GM21576 (cell line): ENCODE measurements at regions not wholly inside any gene's neighbourhood (a gene's known extent, or its start where the extent isn't known, plus 50 kb on each side); places are given as distances from the start of the nearest gene placed in this dataset.

Source experiments
- ATAC-seq: cut with Tn5 transposase; IDR thresholded peaks from one replicate; pipeline ENCODE4 v1.9.1; 2021; ENCODE audit warnings: mild to moderate bottlenecking, moderate library complexity; ENCODE audit not compliant: unreplicated experiment

DNA sequence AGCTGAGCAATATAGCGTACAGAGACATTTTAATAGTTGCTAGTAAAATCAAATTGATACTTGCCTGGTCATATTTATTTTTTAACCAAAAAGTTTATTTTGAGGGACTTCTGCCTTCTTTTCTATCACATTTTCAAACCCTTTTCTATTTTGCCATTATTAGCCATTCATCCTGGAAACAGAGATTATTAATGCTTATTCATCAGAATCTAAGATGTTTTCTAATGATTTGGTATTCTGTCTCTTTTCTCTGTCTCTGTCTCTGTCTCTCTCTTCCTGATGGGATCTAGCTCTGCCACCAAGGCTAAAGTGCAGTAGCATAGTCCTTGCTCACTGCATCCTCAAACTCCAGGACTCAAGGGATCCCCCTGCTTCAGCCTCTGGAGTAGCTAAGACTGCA, 871.3 kb upstream of the CDH8 start:
- ATAC-seq: no peak

DNA sequence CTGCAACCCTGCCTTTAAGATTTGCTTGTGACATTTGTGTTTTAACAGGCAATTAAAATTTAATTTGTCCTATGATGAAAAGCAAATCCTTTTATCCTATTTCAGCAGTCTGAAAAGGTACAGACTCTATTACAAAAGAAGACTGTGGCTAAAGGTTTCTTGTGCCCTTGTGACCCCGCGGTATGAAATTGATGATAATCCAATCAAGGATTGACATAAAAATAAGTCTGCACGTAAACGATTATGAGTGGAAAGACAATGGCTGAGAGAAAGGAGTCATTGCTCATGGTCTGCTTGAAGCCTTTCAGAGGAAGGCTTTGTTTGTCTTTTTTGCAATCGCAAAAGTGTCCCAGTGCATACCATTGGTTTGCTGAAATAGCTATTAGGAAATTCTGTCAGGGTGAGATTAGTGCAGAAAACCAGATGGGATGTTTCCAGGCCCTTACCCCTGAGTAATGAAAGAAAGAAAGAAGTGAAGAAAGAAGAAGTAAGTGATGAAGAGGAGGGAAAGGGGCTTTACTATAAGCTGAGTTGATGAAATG, 867.8 kb upstream of the CDH8 start:
- no peak for ATAC-seq

DNA sequence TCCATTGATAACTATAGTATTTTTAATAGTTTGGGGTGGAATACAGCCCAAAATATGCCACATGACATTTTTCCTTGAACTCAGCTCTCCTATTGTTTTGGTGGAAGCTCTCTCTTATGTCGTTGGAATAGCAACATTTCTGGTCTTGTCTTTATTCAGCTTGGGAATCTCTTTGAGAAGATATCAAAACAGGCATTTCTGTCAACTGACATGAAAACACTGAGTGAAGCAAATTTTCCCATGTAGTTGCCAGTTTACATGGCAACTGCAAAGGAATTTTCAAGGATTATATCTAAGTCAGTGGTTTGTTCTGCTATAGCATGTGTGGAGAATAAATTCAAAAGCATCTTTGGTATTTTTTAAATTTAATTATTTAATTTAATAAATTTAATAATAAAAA, 863.5 kb upstream of the CDH8 start:
- no peak for ATAC-seq

DNA sequence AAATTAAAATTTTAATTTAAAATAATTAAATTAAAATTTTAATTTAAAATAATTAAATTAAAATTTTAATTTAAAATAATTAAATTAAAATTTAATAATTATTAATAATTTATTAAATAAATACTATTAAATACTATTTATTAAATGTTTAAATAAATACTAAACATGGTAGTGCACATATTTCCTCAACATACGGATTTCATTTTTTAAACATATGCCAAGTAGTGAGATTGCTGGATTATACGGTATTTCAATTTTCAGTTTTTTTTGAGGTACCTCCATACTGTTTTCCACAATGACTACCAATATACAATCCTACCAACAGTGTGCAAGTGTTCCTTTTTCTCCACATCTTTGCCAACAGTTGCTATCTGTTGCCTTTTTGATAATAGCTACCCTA, 852.9 kb upstream of the CDH8 start:
- ATAC-seq: no peak

DNA sequence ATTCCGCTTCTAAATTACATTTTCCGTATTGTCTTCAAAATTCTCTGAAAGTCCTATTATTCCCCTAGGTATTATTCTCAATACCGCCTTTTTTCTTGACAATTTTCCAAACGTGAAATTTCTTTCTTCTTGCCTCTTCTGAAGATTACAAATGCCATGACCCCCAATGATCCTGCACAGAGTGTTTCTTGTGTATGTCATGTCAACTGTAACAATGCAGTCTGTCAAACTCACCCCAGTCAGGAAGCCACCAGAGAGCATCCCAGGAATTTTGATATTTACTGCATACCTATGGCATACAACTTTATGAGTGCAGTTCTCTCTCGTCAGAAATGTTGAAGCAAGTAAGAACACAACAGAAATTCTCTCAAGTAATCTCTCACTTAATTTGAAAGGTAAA, 847.3 kb upstream of the CDH8 start:
- ATAC-seq: no peak

DNA sequence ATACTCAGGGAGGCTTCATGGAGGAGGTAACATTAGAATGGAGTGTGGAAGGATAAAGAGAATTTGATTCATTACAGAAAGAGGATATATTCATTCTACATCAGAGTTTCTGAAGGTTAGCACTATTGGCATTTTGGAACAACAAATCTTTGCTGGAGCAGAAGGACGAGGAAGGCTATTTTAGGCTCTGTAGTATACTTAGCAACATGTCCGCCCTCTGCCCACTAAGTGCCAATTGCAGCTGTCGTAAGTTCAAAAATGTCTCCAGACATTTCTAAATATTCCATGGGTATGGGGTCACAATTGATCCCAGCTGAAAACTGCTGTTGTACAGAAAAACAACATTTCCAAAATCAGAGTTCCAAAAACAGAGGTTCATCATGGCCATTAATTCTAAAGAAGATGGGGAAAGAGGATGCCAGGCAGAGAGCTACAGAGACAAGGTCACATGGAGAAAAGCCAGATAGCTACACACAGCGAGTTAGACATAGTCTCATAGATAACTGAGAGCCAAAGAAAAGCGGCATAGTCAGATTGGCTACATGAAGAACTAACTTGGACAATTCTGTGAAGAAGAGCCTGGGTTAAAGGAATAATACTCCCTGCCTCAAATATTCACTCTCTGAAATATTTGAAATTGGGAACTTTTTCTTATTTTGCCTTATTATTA, 846.4 kb upstream of the CDH8 start:
- ATAC-seq: no peak

DNA sequence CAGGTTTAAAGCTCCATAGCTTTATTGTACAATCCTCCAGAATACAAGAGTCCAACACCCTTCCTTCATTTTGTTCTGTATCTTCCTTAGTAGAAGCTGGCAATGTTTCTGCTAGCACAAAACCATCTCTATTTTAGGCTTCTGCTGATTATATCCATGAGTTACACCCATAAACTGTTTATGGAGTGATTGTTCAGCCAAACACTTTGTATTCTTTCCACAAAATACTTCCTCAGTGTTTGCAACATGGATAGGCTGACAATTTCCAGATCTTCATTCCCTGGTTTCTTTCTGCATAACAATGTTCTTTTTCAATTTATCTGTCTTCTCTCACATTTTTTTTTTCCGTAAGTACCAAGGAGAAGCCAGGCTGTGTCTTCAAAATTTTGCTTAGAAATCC, 839.9 kb upstream of the CDH8 start:
- no peak for ATAC-seq

DNA sequence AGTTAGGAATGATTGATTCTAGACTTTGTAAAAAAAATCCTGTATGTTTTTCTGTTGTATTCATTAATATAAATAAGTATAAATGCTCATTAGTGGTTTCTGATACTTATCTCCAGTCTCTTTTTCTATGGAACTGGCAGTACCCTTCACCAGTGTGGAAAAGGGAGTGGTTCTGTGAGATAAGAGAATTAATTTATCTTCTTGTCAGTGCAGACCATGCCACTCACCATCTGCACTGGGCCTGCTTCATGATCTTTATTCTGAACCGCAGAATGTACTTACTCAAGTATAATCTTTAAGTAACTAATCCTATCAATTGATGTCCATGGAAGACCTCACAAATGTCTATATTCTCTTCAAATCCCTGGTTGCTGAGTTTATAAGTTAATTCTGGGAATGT, 836.1 kb upstream of the CDH8 start:
- no peak for ATAC-seq

DNA sequence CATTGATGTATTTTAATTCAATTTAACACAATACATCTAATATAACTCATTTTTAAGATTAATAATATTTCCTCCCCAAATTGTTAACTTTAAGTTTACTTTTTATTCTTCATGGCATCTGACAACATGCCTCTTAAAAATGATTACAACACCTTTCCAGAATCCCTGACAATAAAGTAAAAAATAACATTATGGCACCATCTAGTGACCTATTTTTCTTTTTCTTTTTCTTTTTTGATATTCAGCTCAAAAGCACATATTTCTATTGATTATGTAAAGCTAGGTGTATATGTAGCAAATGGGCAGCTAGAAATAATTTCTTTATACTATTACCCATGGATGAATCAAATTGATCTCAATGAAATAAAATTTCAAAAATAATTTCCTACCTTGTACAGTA, 834.3 kb upstream of the CDH8 start:
- no peak for ATAC-seq

DNA sequence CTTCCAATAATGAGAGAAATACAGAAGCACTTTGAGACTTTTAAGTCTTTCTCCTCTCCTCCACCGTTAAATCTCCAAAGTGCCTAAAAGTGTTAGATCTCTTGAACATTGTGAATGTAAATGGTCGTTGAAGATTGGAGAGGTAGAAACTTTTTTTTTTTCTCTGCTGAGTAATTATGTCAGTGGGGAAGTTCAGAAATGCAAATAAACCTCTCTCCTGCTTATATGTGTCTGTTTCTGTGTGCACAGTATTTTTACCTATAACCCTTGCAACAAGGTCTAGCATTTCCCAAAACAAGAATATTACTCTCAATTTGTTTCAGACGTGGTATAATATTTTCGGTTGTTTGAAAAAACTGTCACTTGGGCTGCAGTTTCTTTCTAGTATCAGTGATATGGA, 833.6 kb upstream of the CDH8 start:
- no peak for ATAC-seq

DNA sequence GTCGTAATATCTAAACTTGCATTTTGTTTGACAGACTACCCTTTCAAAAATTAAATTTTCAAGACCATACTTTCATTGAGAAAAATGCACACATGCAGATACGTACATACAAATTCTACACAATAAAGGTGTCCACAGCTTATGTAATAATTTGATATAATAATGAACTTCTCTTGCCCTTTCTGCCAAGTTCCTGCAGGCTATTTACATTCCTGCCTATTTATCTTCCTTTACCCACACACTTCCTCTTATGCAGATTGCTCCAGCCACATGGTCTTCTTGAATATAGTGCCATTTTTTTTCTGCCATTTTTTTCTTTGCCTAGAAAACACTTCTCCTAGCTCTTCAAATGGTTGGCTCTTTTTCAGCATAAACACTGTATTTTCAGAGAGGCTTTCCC, 826.9 kb upstream of the CDH8 start:
- no peak for ATAC-seq

DNA sequence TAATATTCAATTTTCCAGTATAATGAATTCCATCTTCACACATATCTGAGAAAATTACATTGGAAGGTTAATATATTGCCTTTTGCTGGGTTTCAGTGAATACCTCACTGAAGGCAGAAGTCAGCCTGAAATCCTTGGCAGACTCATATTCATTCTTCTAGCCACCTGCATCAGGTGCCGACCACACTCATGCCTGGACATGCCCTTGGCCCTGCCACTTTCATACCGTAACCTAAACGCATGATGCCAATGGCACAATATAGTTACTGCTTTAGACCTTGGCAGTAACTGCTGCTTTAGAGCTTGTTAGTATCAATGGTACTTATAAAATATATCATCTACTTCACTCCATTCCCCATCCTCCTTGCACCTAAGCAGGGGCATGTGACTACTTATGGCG, 817.6 kb upstream of the CDH8 start:
- ATAC-seq: no peak

DNA sequence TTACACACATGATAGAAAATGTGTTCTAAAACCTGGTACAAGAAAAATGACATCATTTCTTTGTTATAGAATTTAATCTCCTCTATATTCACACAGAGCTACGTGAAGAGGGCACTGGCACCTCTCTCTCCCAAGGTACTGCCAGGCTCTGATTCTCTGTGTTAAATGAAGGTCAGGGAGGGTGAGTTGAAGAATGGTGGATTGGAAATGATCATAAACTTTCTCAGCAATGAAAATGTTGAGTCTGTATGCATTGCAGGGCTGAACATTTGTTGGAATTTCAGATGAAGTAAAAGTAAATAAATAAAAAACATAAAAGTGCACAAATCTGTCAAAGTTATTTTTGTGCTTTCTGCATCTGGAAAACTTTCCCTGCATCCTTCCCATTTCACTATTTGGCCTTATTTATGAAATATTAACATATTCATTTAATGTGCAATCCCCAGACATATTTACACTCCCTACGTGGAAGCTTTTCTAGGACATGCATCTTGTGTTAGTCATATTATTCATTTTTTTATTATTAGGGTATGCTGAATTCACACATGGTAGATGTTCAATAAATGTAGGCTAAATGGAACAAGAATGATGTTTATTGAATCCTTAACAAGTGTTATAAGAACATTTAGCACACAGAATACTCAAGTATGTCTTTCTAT, 810.3 kb upstream of the CDH8 start:
- ATAC-seq: no peak

DNA sequence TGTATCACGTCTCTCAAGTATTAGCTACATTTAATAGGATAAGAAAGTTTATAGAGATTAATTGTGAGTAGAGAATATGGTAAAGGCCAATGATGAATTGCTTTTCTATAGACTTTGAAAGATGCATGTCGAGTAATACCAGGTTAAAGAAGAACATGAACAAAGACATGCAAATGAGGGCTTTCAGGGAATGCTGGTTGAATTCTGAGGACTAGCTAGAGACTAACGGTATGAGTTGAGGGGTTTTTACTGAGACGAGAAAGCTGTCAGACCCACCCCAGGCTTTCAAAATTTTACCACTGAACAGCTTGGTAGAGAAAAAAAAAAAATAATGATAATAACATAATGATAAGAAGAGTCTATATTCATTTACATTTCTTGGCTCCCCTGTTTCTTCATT, 796.0 kb upstream of the CDH8 start:
- no peak for ATAC-seq

DNA sequence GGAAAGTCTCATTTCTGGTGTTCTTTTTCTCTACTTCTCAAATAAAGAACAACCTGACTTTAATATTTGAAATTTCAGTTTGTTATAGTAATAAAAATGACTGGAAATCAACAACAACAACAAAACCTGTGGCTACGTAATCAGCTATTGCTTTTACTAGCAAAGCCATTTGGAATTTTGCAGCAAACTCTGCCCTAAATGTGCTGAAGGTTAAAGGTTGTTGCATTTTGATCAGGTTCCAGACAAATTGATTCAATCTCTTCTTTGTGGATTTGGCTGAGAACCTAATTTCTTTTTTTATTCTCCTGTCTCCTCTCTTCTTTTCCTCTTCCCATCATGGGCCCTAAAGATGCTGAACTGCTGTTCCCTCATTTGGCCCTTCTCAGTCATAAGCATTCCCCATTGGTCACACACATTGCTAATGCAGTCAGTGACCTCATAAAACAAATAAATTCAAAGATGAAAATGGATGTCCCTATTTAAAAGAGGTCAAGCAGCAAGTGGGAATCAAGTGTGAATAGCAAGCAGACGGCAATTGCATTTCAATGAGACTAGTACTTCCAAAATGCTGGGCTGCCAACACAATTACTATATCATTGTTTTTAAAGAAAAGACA, 795.1 kb upstream of the CDH8 start:
- no peak for ATAC-seq

DNA sequence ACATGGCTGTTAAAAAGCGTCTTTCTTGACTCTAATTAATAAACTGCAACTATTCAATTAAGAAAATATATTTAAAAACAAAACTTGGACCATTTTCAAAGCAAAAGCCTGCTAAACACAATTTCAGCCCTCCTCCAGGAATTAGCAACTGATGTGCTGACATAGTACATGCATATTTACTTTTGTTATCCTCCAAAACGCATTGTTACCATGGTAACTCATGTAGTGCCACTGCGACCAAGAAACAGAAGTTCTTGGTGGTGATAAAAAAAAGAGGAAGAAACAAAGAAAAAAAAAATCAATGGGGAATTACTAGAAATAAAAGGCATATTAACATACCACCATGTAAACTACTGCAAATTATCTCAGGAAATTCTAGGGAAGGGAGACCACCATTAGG, 793.4 kb upstream of the CDH8 start:
- no peak for ATAC-seq

DNA sequence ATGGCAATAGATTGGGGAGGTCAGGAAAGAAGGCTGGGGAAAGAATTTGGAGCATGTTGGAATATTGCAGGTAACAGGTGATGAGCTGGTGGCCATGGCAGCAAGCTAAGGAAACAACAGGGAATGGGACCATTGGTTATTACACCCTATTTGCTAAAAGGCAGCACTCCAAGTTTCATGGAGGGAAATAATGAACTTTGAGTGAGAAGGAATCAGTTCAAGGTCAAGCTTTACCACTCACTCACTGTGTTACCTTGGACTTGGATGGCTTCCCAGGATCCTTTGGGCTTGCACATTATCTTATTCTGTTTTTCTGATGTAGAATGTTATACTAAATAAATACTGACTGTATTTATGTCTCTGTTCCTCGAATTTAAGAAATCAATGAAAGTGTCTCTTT, 792.8 kb upstream of the CDH8 start:
- no peak for ATAC-seq

DNA sequence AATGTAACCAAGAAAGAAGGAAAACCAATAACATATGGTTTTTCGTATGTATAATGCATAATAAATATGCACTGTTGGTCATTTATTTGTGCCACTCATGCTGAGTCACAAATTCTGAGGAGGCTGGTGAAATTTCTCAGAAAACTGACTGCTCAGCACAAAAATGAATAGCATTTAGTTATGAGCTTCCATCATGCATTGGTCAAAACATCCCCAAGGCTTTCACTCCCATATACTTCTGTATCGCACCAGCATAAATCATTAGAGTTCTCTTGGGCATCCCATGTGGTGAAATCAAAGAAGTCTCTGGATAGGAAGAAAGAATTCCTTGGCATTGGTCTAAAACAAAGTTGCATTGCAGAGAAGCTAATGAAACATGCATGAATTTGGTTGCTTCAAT, 785.6 kb upstream of the CDH8 start:
- ATAC-seq: no peak

DNA sequence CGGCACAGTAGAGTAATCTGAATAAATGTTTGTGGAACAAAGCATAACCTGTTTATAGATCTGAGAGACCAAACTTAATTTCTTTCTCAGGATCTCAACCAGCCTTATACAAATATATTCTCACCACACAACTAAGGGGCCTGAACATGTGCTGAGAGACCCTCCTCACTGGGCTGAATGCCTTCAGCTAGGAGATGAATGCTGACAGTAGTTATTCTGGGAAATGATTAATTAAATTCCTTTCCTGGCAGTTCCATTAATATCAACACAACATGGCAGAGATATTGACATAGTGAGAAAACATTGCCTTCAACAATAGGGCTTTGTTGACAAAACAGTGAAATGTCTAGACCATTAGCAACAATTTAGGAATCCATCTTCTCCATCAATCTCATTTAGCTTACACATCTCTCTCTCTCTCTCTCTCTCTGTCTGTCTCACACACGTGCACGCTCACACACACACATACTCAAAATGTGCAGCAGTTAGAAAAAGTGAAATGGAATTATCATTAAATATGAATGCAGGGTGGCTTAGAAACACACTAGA, 780.8 kb upstream of the CDH8 start:
- ATAC-seq: no peak

DNA sequence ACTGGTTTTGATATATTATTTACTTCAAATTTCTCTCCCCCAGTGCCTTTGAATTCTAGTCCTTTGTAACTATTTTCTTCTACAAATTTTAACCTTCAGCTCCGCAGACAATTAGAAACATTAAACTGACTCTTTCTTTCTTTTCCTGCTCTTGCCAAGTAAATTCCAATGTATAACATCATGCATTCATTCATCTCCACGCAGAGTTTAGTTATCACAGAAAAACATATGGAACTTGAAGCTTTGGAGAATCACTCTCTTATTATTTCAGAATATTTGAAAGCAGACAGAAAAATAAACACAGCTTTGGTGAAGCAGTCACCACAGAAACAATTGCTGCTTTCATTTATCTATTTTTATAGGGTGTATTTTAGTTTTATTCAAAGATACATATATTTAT, 778.7 kb upstream of the CDH8 start:
- no peak for ATAC-seq

DNA sequence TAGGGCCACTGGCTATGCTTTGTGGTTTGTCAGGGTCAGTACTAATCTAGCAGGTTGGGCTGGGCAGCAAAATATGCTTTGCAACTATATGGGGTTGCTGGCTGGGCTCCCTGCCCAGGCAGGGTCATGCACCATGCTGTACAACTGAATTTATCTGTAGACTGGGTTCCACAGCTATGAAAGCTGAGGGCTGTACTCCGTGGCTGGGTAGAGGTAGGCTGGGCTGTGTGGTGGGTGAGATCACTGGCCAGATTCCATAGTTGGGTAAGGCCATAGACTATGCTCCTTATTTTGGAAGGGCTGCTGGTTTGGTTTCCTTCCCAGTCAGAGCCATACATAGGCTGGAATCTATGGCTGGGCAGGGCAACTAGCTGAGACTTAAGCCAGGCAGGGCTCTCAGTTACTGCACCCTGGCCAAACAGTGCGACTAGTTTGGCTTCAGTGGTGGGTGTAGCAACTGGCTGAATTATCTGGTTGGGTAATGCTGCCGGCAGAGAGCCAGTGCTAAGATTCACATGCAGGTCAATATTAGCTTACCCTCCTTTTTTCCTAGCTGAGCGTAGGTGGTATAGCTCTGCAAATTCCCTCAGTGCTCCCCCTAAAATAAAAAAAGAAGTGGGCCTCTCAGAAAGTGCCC, 769.1 kb upstream of the CDH8 start:
- no peak for ATAC-seq

DNA sequence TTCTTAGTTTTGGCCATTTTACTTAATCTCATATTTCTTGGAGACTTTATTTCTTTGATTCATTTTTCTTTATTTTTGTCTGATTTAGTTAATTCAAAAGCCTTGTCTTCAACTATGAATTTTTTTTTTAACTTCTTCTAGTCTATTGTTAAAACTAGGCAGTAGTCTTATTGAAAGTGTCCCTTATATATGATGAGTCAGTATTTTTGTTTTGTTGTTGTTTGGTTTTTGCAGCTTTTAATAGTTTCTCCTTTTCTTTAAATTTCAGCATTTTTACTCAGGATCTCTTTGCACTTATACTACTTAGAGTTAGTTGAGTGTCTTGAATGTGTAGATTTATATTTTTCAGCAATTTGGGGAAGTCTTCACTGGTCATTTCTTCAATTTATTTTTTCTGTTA, 758.5 kb upstream of the CDH8 start:
- no peak for ATAC-seq
